WTC11 (cell line): ENCODE measurements at regions not wholly inside any gene's neighbourhood (a gene's known extent, or its start where the extent isn't known, plus 50 kb on each side); places are given as distances from the start of the nearest gene placed in this dataset.
A peak's percentile ranks its signal among the peaks of the same experiment; 100 is the strongest.

Experiments used
- ATAC-seq: fragments of 200-7000 bp; cut with Tn5 transposase; 2 replicates; pipeline ENCODE4 v1.10.0; 2021; ENCODE audit warnings: mild to moderate bottlenecking, moderate library complexity
- CTCF ChIA-PET: fragments of 300-600 bp; sonication (Branson Sonifier 250); formaldehyde crosslinking; loops from one replicate; lab custom pipeline; 2021; ENCODE audit warnings: antibody characterized with exemption; lab: Charles Lee
- POLR2A ChIA-PET: fragments of 350-600 bp; sonication (Branson Sonifier 250); formaldehyde crosslinking; loops from one replicate; lab custom pipeline; 2021; ENCODE audit warnings: antibody characterized with exemption; lab: Charles Lee
- DNase-seq: peaks from one replicate; pipeline ENCODE4 v3.0.0; 2021; ENCODE audit warnings: low spot score
- H3K27ac Mint-ChIP-seq: 2 replicates; pipeline ENCODE4 v1.8.0; 2021; ENCODE audit warnings: mixed read lengths
- H3K27me3 Mint-ChIP-seq: 2 replicates; pipeline ENCODE4 v1.8.0; 2021; ENCODE audit warnings: low read depth, mild to moderate bottlenecking, moderate library complexity, mixed read lengths
- H3K36me3 Mint-ChIP-seq: 2 replicates; pipeline ENCODE4 v1.8.0; 2021; ENCODE audit warnings: mixed read lengths
- H3K4me1 Mint-ChIP-seq: 2 replicates; pipeline ENCODE4 v1.8.0; 2022; ENCODE audit warnings: mixed read lengths
- H3K4me3 Mint-ChIP-seq: 2 replicates; pipeline ENCODE4 v1.8.0; 2021; ENCODE audit warnings: mild to moderate bottlenecking, moderate library complexity, mixed read lengths
- H3K9me3 Mint-ChIP-seq: 2 replicates; pipeline ENCODE4 v1.8.0; 2021; ENCODE audit warnings: mixed read lengths
- AR ChIP-seq: fragments of 250-450 bp; sonication (Bioruptor Pico); IDR thresholded peaks from 2 replicates; pipeline ENCODE4 v1.9.0; 2021; ENCODE audit warnings: mild to moderate bottlenecking
- ATF1 ChIP-seq: sonication (generic); formaldehyde crosslinking; IDR thresholded peaks from 2 replicates; pipeline ENCODE4 v1.8.1; 2023; ENCODE audit warnings: mild to moderate bottlenecking, moderate library complexity, missing genetic modification reagents
- ATF6 ChIP-seq: sonication (generic); formaldehyde crosslinking; IDR thresholded peaks from 2 replicates; pipeline ENCODE4 v1.8.1; 2023; ENCODE audit warnings: mild to moderate bottlenecking, missing genetic modification reagents
- ESRRA ChIP-seq: sonication (generic); formaldehyde crosslinking; IDR thresholded peaks from 2 replicates; pipeline ENCODE4 v1.8.1; 2022; ENCODE audit warnings: mild to moderate bottlenecking, missing genetic modification reagents, borderline replicate concordance
- FOXK1 ChIP-seq: sonication (generic); formaldehyde crosslinking; IDR thresholded peaks from 2 replicates; pipeline ENCODE4 v1.8.0; 2022; ENCODE audit warnings: mild to moderate bottlenecking, moderate library complexity, missing genetic modification reagents
- GRHL2 ChIP-seq: fragments of 250-450 bp; sonication (Bioruptor Pico); IDR thresholded peaks from 2 replicates; pipeline ENCODE4 v1.8.0; 2022; ENCODE audit warnings: mild to moderate bottlenecking, moderate library complexity; ENCODE audit not compliant: insufficient replicate concordance, severe bottlenecking
- MAX ChIP-seq: sonication (generic); formaldehyde crosslinking; IDR thresholded peaks from 2 replicates; pipeline ENCODE4 v1.8.0; 2022; ENCODE audit warnings: mild to moderate bottlenecking, missing genetic modification reagents
- NFE2L1 ChIP-seq: sonication (generic); formaldehyde crosslinking; IDR thresholded peaks from 2 replicates; pipeline ENCODE4 v1.8.1; 2023; ENCODE audit warnings: missing genetic modification reagents
- NR1H2 ChIP-seq: sonication (generic); formaldehyde crosslinking; IDR thresholded peaks from 2 replicates; pipeline ENCODE4 v1.9.0; 2021; ENCODE audit warnings: mild to moderate bottlenecking, moderate library complexity, missing genetic modification reagents
- NR2C2 ChIP-seq: sonication (generic); formaldehyde crosslinking; IDR thresholded peaks from 2 replicates; pipeline ENCODE4 v1.8.0; 2022; ENCODE audit warnings: mild to moderate bottlenecking, missing genetic modification reagents
- SMAD3 ChIP-seq: sonication (generic); formaldehyde crosslinking; IDR thresholded peaks from 2 replicates; pipeline ENCODE4 v1.8.0; 2022; ENCODE audit warnings: missing genetic modification reagents, mild to moderate bottlenecking, borderline replicate concordance
- SMAD4 ChIP-seq: sonication (generic); formaldehyde crosslinking; IDR thresholded peaks from 2 replicates; pipeline ENCODE4 v1.8.0; 2022; ENCODE audit warnings: mild to moderate bottlenecking, missing genetic modification reagents
- STAT6 ChIP-seq: sonication (generic); formaldehyde crosslinking; conservative IDR thresholded peaks from 2 replicates; pipeline ENCODE4 v1.8.1; 2023; ENCODE audit warnings: mild to moderate bottlenecking, low read depth, missing genetic modification reagents, moderate library complexity
- TEAD4 ChIP-seq: sonication (generic); formaldehyde crosslinking; IDR thresholded peaks from 2 replicates; pipeline ENCODE4 v1.8.0; 2022; ENCODE audit warnings: mild to moderate bottlenecking, missing genetic modification reagents
- USF1 ChIP-seq: sonication (generic); formaldehyde crosslinking; IDR thresholded peaks from 2 replicates; pipeline ENCODE4 v1.8.0; 2022; ENCODE audit warnings: mild to moderate bottlenecking, missing genetic modification reagents
- ZBTB21 ChIP-seq: sonication (generic); formaldehyde crosslinking; IDR thresholded peaks from 2 replicates; pipeline ENCODE4 v1.8.1; 2023; ENCODE audit warnings: mild to moderate bottlenecking, missing genetic modification reagents, borderline replicate concordance
- ZBTB43 ChIP-seq: sonication (generic); formaldehyde crosslinking; IDR thresholded peaks from 2 replicates; pipeline ENCODE4 v1.8.1; 2023; ENCODE audit warnings: mild to moderate bottlenecking, missing genetic modification reagents
- ZNF425 ChIP-seq: fragments of 250-450 bp; sonication (Bioruptor Pico); conservative IDR thresholded peaks from 2 replicates; pipeline ENCODE4 v1.9.0; 2021; ENCODE audit warnings: mild to moderate bottlenecking

- TF ChIP-seq AR (CRISPR knock-in tag) (no peak), SMAD3 (CRISPR knock-in tag) (no peak), GRHL2 (CRISPR knock-in tag) (no peak), NR2C2 (CRISPR knock-in tag) (no peak), ATF1 (CRISPR knock-in tag) (no peak), NFE2L1 (CRISPR knock-in tag) (no peak), SMAD4 (no peak), ZBTB43 (CRISPR knock-in tag) (no peak)
These were observed 103.5 kb downstream of the WT1 start (continued) for GRCh38 chr11:32331792-32332191.

GRCh38 chr11:32332990-32333319 lies 102.4 kb downstream of the WT1 start:
- Mint-ChIP-seq H3K36me3 (peaks cover 10% of the 10 kb centered on the region), H3K4me1 (peaks cover 20% of the 10 kb centered on the region), H3K27me3 (peaks cover 52% of the 10 kb centered on the region), H3K9me3 (peaks cover 17% of the 10 kb centered on the region), H3K4me3 (peak overlapping the region; percentile 70), H3K27ac (no peak overlapping the region)
- DNase-seq (no peak), ATAC-seq (no peak)
- TF ChIP-seq ZNF425 (CRISPR knock-in tag) (no peak), ZBTB21 (CRISPR knock-in tag) (no peak), NR1H2 (CRISPR knock-in tag) (no peak), ESRRA (no peak), MAX (CRISPR knock-in tag) (no peak)
- ChIA-PET POLR2A (interaction anchor here (0.6 to 0.7 kb wide), 2 partner anchors 53 to 1028 kb away, joined by 4 to 10 read pairs; no protein-coding TSS in a partner anchor), CTCF (interaction anchor here (0.6 to 2.7 kb wide), 22 partner anchors 9 to 1422 kb away, joined by 3 to 65 read pairs (median 4); no protein-coding TSS in a partner anchor)

- H3K4me3 Mint-ChIP-seq: peak overlapping the region; percentile 70
- peak; percentile 79 for DNase-seq
- ChIA-PET CTCF (interaction anchor here (0.6 to 2.7 kb wide), 29 partner anchors 9 to 1421 kb away, joined by 3 to 65 read pairs (median 4); no protein-coding TSS in a partner anchor), POLR2A (interaction anchor here (0.6 to 0.7 kb wide), 2 partner anchors 53 to 1028 kb away, joined by 4 to 10 read pairs; no protein-coding TSS in a partner anchor)
- H3K4me1 Mint-ChIP-seq: peaks cover 20% of the 10 kb centered on the region
- peak; percentile 86 for ATAC-seq
- H3K27me3 Mint-ChIP-seq: peaks cover 52% of the 10 kb centered on the region
- H3K9me3 Mint-ChIP-seq: peaks cover 16% of the 10 kb centered on the region
- H3K27ac Mint-ChIP-seq: no peak overlapping the region
- peaks cover 10% of the 10 kb centered on the region for H3K36me3 Mint-ChIP-seq
- TF ChIP-seq FOXK1 (CRISPR knock-in tag): no peak
- no peak for TF ChIP-seq ATF6 (CRISPR knock-in tag)
- peak; percentile 78 for TF ChIP-seq MAX (CRISPR knock-in tag)
- TF ChIP-seq USF1: 0 out of 2 replicates have a peak, but pooled peaks have one; percentile 24
- no peak for TF ChIP-seq TEAD4
- TF ChIP-seq STAT6: 0 out of 2 replicates have a peak, but pooled peaks have one; percentile 78
These were observed 101.9 kb downstream of the WT1 start for GRCh38 chr11:32333320-32333991.
